ENCODE measurements at regions not wholly inside any gene's neighbourhood (a gene's known extent, or its start where the extent isn't known, plus 50 kb on each side); places are given as distances from the start of the nearest gene placed in this dataset.

- no peak for DNase-seq
These were observed 128.5 kb upstream of the GALNT2 start for GRCh38 chr1:229938551-229938950.

GRCh38 chr1:229940684-229941083 lies 126.4 kb upstream of the GALNT2 start:
- DNase-seq = peak; percentile 37

GRCh38 chr1:229941160-229941559 lies 125.9 kb upstream of the GALNT2 start:
- no peak for DNase-seq

GRCh38 chr1:229941831-229942230 lies 125.2 kb upstream of the GALNT2 start:
- DNase-seq = no peak

GRCh38 chr1:229942501-229942900 lies 124.5 kb upstream of the GALNT2 start:
- DNase-seq = no peak

GRCh38 chr1:229943148-229943714 lies 123.8 kb upstream of the GALNT2 start:
- DNase-seq = no peak

GRCh38 chr1:229943988-229944743 lies 122.9 kb upstream of the GALNT2 start:
- no peak for DNase-seq

- no peak for DNase-seq
These were observed 121.2 kb upstream of the GALNT2 start for GRCh38 chr1:229945795-229946194.

GRCh38 chr1:229947968-229948367 lies 119.1 kb upstream of the GALNT2 start:
- DNase-seq = no peak

GRCh38 chr1:229948438-229948837 lies 118.6 kb upstream of the GALNT2 start:
- DNase-seq = no peak

GRCh38 chr1:229949500-229949899 lies 117.5 kb upstream of the GALNT2 start:
- DNase-seq = no peak

GRCh38 chr1:229950020-229950419 lies 117.0 kb upstream of the GALNT2 start:
- no peak for DNase-seq

GRCh38 chr1:229950908-229951307 lies 116.1 kb upstream of the GALNT2 start:
- DNase-seq = no peak

GRCh38 chr1:229951856-229952534 lies 115.0 kb upstream of the GALNT2 start:
- no peak for DNase-seq

- no peak for DNase-seq
These were observed 114.1 kb upstream of the GALNT2 start for GRCh38 chr1:229952670-229953520.

- no peak for DNase-seq
These were observed 113.2 kb upstream of the GALNT2 start for GRCh38 chr1:229953736-229954326.

GRCh38 chr1:229964281-229964680 lies 102.8 kb upstream of the GALNT2 start:
- no peak for DNase-seq

- DNase-seq = no peak
These were observed 96.3 kb upstream of the GALNT2 start for GRCh38 chr1:229970714-229971113.

GRCh38 chr1:229971141-229971540 lies 95.9 kb upstream of the GALNT2 start:
- DNase-seq = no peak

GRCh38 chr1:229972600-229973296 lies 94.3 kb upstream of the GALNT2 start:
- DNase-seq = no peak

- DNase-seq = no peak
These were observed 93.8 kb upstream of the GALNT2 start for GRCh38 chr1:229973297-229973612.

- DNase-seq = no peak
These were observed 92.0 kb upstream of the GALNT2 start for GRCh38 chr1:229975047-229975446.
